ENCODE measurements at regions not wholly inside any gene's neighbourhood (a gene's known extent, or its start where the extent isn't known, plus 50 kb on each side); places are given as distances from the start of the nearest gene placed in this dataset.

- DNase-seq, result no peak
These were observed 72.4 kb upstream of the HAAO start for GRCh38 chr2:42864641-42865280.

- no peak for DNase-seq
These were observed 71.8 kb upstream of the HAAO start for GRCh38 chr2:42864222-42864621.

DNA sequence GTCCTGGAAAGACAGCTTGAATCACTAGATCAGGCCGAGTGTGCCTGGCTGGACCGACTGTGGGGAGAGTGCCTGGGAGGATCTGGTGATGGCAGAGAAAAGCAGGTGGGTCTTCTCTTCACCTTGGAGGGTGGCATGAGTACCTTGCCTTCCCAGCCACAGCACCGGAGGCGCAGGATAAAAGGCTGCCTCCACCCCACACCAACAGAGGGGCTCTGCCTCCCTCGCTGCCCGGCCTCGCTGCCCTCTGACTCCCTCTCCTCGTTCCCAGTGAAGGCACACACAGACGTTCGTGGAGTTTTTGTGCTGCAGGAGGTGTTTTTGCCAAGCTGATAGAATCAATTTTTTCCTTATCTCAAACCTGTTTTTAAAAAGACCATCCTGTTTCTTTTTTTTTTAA, 71.4 kb upstream of the HAAO start:
- no peak for DNase-seq

DNA sequence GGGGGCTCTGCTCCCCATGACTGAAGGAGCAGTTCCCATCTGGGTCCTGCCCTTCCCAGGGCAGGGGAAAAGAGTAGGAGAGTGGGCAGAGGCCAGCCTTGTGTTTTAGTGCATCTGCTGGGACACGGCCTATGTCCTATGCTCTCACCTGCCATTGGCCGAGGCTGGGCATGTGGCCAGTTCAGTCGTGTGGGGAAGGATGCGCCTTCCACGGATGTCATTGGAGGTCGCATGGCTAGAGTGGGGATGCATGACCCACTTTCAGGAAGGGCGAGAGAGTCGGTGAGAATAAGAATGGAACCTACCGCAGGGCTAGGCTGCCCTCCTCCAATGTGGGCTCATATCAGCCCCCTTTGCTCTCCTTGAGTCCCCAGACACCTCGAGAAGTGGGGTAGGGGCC, 70.9 kb upstream of the HAAO start:
- DNase-seq, result no peak

DNA sequence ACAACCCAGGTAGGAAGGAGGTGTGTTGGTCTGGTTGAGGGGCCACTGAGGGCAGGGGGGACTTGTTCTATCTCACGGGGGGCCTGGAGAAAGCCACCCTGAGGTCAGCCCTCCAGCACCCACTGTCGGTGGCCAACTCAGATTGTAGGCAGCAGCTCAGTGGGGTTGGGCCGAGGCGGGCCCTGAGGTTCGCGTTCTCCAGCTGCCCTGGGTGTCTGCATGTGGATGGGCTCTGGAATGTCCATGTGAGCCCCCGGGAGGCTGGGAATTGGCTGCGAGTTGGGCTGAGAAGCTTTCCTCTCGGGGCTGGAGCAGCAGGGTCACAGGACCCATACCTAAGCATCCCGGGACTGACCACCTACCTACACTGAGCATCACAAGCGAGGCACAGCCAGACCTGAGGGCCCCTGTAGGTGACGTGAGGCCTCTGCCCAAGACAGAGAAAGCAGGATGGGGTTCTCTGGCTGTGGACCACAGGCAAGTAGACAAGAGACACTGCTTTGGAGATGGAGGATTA, 70.3 kb upstream of the HAAO start:
- no peak for DNase-seq

DNA sequence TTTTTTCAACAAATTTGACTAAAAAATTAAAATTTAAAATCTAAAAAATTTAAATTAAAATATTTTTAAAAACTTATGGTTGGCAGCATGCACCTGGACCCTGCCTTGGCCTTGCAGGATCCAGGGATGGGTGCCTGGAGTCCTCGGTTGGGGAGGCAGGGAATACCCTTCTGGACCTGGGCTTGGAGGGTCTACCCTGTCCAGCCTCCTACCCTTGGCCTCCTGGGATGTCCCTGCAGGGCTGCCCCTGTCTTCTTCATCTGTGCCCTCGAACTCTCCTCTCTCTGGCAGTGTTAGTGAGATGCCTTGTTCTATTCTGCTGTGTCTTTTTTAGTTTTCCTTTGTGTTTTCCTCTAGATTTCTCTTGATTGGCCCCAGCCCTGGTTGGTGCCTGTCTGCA, 68.9 kb upstream of the HAAO start:
- DNase-seq, result no peak

GRCh38 chr2:42860319-42861094, 68.1 kb upstream of the HAAO start:
- no peak for DNase-seq

- DNase-seq, result no peak
These were observed 67.4 kb upstream of the HAAO start for GRCh38 chr2:42859791-42860190.

DNA sequence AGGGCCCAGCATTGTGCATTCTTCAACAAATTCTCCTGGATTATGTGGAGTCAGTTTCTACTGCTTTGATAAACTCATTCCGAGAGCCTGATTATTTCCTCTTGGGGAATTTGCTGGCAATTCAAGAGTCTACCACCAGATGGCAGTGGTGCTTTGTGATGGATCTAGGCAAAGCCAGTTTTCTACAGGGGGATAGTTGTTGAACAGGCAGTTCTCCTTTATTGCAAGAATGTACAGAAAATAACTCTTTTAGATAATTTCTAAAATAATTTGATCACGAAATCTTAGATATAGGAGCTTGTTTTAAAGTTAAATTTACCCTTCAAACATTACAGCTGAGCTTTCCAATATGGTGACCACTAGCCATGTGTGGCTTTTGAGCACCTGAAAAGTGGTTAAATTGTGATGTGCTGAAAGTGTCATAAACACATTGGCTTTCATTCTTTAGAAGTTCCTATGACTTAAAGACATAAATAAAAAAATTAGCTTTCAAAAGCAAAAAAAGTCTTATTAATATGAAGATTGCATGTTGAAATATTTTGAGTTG, 66.7 kb upstream of the HAAO start:
- peak; percentile 21 for DNase-seq

- DNase-seq, result no peak
These were observed 66.0 kb upstream of the HAAO start for GRCh38 chr2:42858140-42859005.

DNA sequence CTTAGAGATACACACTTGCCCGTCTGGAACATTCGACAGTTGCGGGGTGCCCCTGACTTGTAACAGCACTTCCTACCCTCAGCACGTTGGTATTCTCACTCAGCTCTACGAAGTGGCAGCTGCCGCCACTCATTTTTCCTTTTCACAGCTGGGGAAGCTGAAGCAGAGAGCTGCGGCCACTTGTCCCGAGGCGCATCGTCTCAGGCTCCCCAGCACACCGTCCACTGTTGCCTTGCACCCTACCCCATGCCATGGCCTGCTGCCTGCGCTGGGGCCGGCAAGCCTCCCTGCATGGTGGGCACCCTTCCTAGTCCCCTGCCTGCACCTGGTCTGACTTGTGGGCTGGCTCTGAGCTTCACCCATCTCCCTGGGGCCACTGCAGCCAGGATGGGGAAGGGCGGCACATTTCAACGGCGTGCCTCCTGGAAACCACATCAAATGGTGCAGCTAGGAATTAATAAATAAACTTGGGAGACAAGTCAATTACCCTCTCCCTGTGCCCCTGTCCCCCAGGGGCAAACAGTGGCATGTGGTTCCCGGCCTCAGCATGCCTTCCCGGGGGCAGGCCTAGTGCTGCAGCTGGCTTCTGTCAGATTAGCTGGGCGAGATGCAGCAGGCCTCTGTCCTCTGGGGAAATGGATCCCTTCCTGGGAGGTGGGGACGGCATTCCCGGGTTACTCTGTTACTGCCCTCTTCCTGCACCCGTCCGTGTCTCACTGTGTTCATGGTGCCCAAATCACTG, 64.7 kb upstream of the HAAO start:
- no peak for DNase-seq

GRCh38 chr2:42856106-42856860, 63.9 kb upstream of the HAAO start:
- DNase-seq, result no peak

GRCh38 chr2:42855221-42855970, 63.0 kb upstream of the HAAO start:
- DNase-seq, result no peak

DNA sequence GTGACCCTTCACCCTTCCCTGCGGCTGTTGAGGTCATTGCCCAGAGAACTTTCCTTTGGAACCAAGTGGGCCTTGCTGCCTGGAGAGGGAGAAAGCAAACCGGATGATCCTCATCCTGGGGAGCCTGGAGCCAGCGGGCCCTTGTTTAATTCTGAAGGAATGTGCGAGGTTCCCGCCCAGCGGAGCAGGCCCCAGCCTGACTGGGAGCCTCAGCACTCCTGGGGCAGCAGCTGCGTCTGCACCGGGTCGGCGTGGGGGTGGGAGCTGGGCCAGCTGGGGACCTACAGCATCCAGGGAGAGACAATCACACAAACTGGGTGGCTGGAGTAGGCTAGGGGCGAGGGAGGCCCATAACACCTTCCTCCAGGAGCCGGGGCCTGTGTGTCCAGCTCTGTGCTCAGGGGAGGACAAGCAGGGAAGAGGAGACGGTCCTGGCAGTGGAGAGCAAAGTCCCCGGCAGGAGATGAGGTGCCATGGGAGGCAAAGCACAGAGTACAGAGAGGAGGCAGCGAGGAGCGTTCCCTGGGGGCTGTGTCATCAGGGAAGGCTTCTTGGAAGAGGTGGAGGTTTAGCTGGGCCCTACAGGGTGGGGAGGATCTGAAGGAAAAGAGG, 61.9 kb upstream of the HAAO start:
- no peak for DNase-seq

DNA sequence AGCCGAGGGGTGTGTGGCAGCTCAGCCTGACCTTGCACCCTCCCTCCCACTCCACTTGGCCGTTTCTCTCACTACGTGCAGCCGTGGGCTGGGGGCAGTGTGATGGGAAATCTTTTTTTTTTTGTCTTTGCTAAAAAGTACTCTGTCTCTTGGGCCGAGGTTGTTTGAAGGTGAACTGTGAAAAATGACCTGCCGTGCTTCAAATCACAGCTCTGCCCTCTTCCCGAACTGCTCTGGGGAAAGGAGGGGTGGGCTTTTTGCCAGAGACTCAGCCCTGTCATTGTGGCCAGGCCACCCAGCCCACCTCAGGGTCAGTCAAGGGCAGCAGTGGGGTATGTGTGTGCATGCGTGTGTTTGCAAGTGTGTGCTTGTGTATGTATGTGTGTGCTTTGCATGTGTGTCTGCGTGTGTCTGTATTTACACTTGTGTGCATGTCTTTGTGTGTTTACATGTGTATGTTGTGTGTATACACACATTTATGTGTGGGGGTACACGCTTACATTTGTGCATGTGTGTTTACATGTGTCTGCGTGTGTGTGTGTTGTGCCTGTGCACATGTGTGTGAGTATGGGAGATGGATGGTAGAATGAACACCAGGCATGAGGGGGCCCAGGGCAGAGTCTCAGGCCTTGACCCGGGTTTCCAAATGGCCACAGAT, 61.3 kb upstream of the HAAO start:
- DNase-seq, result no peak

- DNase-seq, result no peak
These were observed 60.4 kb upstream of the HAAO start for GRCh38 chr2:42852798-42853197.

DNA sequence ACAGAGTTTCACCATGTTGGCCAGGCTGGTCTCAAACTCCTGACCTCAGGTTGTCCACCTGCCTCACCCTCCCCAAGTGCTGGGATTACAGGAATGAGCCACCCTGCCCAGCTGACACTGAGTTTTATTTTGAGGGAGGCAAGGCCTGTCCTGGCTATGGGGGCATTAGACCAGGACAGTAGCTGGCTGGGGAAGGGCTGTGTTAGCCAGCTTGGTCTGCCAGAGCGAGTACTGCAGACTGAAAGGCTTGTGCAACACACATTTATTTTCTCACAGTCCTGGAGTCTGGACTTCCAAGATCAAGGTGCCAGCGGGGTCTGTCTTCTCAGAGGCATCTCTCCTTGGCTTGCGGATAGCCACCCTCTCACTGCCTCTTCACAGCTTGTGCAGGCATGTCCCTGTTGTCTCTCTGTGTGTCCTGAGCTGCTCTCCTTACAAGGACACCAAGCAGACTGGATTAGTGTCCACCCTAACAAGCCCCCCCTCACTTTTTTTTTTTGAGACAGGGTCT, 59.4 kb upstream of the HAAO start:
- DNase-seq, result no peak

DNA sequence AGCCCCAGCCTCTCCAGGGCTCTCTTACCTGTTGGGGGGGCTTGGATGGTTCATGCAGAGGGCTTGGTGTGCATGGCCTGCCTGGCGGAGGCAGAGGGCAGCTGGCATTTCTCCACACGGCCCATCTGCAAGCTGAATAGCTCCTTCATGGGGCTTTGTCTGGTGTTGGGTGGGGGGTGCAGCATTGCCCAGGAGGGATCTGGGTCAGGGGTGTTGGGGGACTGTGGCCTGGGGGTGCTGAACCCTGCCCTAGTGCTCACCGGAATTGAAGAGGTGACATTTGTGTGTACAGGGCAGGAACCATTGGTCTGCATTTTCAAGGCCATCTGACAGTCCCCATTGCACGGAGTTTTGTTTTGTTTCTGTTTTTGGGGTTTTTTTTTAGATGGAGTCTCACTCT, 58.8 kb upstream of the HAAO start:
- no peak for DNase-seq

GRCh38 chr2:42850016-42850805, 57.8 kb upstream of the HAAO start:
- no peak for DNase-seq

All from NCI-H1092 (cell line).